ENCODE measurements at regions not wholly inside any gene's neighbourhood (a gene's known extent, or its start where the extent isn't known, plus 50 kb on each side); places are given as distances from the start of the nearest gene placed in this dataset.

DNA sequence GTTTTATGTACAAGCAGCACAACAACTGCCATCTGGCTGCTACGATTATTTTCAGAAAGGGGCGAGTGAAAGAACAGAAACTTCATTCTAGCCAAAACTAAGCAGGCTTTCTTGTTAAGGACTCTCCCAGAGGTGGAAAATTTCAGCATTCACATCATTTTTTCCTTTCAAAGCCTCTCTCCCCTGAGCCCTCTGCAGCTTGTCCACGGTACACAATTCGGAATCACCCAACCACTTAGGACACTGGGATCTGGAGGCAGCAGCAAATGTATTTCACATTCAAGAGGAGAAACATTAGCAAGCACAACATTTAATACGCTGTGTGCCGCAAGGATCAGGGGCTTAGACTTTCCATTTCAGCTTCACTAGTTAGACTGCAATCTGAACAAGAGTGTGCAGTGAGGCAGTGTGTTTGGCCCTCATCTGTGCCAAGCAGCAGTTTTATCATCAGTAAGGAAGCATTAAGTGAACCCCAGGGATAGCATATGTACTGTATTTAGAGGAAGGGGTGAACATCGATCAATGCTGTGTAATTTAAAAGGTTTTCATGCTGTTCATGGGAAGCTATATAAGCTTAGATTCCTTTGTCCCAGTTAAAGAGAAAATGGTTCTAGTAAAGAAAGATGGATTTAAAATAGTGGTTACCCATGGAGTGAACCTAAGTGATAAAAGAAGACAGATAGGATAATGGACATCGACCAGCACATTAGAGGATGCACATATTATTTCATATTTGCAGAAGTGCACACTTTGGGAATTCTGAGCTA lies 504.9 kb downstream of the TBL1XR1 start:
- DNase-seq (no peak), ATAC-seq (no peak)
- intact Hi-C loops (cut with DNase I, micrococcal nuclease), result no loop called here

DNA sequence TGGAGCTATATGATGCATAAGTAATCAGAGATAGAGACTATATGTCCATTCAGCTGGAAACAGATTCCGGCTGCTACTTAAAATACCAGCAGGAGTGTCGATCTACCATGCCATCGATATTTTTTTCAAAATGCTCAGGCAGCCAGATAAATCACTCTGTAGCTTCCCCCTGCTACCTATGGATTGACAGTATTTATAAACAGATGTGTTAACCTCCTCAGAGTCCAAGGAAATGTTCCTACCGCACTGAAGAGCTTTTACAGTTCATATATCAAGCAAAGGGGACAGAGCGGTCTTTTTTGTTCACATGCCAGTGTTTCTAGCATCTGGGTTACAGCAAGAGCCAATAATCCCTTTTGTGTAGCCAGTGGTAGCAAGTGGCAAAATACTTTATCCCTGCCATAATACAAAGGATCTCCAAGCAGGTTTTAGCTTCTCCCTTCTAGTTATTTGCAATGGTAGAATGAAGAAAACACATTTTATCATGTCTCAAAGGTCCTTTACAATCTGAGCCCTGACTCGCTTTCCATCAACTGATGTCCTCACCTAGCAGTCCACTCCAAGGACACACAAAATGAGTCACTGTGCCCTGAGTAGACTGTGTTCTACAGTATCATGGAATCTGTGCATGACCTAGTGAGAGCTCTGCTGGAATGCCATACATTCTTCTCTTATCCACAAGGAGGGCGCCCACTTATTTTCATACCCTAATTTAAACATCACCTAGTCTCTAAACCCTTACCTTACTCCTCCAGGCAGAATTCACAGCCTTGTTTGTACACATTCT lies 507.0 kb downstream of the TBL1XR1 start:
- ATAC-seq, result no peak
- no peak for DNase-seq
- intact Hi-C loops (cut with DNase I, micrococcal nuclease), result no loop called here

DNA sequence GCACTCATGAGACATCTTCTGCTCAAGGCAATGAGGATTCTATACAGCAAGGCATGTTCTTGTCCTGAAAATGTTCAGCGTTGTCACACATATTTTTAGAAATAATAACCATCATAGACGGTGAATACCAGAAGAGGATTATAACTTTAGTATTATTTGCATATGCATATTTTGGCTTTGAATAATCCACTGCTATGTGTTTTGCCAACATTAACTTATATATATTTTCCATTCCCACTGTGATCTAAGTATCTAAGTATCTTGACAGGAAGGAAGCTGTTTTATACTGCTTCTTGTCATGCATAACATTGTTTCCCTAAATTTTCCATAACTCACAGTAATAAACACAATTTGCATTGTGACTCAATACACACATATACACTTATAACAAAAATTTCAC lies 509.5 kb downstream of the TBL1XR1 start:
- ATAC-seq, result no peak
- DNase-seq, result no peak

DNA sequence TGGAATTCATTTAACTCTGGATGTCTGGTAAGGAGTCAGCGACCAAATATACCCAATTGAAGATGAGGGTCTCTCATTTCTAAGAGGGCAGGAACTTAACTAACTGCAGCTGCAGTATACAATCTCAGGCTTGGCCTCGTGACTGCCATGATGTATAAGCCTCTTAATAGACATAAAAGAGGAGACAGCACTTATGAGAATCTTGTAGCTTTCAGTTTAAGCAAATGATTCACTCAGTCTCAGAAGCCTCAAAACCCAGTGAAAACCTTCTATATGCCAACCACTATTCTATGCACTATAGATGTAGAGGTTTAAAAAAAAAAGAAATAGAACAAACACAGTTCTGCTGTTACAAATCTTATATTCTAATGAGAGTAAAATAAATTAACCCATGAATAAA lies 513.9 kb downstream of the TBL1XR1 start:
- DNase-seq (no peak), ATAC-seq (no peak)
- intact Hi-C loops (cut with DNase I, micrococcal nuclease), result no loop called here

More for the DNA sequence above, 509.5 kb downstream of the TBL1XR1 start:
- intact Hi-C loops (cut with DNase I, micrococcal nuclease), result no loop called here

DNA sequence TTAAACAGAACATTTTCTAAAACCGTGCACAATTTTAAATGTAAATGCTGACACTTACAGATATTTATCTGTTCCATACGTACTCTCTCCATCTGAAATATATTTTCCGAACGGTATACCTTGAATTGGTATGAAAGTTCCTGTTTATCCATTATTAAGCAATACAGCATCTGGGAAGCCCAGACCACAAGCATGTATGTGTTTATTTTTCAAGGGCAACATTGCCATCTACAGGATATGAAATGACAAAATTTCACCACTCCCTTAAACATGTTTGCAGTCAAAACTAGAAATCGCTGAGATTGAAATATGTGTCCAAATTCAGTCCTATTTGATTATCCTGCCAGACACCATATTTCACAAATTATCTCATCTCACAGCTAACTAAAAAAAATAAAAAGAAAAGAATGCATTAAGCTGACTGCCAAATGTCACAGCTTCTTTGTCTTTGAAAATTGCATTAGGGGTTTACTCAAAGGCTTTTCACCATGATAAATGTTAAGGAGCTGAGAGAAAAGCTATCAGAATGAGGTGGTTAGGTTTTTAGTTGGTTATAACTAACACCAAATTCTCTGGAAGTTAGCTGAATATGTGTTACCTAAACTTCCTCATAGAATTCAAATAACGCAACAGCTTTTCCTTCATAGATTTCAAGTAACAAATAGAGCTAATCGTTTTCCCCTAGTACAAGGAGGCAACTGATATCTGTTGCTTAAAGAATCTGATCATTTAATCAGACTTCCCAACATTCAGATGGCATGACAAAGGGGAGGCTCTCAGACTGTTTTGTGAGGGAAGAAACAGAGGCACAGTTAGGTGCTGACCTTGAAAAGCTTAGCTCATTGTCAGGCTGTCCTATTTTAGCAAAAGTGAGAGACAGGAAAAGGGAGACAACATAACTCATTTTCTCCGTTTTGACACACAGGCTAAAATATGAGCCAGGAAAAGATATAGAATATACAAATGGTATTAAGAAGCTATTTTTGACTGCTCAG lies 533.1 kb downstream of the TBL1XR1 start:
- intact Hi-C loops (cut with DNase I, micrococcal nuclease), result no loop called here
- no peak for DNase-seq
- no peak for ATAC-seq

DNA sequence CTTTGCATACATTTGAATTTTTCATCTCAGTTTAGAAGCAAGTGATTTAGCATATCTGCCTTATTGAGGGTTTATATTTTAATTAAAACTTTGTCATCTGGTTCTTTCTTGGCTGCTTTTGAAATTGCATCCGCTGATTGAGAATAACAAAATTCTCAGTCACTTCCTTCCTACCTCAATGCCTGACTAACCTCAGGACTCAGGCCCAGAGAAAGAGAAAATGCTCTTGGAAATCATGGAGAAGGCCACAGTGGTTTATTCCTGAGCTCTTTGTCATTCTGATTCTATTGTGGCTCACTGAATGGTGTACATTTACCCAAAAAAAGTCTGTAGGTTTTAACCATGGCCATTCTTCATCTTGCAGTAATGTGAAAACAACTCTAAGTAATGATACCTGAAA lies 533.9 kb downstream of the TBL1XR1 start:
- no peak for ATAC-seq
- no peak for DNase-seq
- intact Hi-C loops (cut with DNase I, micrococcal nuclease), result no loop called here

DNA sequence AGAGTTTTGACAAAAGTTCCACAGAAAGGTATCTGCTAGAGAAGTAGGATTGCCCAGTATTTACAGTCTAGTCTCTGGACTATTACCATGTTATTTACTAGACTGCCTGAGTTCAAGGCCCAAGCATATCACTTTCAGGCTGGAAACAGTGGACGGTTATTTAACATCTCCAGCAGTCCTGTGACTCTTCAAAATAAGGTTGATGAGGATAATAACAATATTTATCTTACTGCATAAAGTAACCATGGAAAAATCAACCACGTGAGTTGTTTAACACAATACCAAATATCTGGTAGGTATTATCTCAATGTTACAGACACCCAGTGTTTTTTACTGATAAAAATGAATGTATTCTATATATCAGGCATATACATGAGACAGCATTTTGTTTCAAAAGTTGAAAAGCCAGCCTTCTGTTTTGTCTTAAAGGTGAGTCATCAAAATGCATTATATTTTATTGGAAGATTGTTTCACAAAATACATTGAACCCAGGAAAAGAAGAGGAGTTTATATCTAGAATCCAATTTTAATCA lies 535.8 kb downstream of the TBL1XR1 start:
- ATAC-seq (no peak), DNase-seq (no peak)
- intact Hi-C loops (cut with DNase I, micrococcal nuclease), result no loop called here

DNA sequence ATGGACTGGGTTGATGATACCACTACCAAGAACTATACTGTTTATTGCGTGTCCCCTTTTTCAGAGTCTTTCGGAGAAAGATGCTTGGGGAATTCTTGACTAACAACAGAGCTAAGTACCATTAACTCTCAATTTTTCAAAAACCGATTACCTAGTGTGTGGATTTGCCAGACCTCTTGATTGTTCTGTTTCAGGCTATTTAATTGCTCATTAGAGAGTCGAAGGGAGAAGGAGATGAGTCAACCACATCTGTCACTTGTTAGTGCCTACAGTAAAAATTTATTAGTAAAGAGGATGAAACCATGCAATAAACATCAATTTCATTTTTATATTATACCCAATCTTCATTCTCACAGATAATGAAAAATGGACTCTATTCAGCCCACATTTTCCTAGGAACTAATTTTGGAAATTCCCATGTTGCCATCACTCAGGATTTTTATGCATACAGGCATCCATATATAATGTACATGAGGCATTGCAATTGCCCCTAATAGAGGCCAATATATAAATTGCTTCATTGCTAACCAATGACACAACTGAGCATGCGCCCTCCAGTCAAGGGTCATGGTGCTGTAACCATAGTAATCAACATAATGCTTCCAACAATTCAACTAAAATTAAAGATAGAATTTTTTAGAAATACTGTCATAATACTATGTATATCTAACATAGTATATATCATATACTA lies 541.7 kb downstream of the TBL1XR1 start:
- no peak for DNase-seq
- intact Hi-C loops (cut with DNase I, micrococcal nuclease), result no loop called here
- ATAC-seq, result no peak

DNA sequence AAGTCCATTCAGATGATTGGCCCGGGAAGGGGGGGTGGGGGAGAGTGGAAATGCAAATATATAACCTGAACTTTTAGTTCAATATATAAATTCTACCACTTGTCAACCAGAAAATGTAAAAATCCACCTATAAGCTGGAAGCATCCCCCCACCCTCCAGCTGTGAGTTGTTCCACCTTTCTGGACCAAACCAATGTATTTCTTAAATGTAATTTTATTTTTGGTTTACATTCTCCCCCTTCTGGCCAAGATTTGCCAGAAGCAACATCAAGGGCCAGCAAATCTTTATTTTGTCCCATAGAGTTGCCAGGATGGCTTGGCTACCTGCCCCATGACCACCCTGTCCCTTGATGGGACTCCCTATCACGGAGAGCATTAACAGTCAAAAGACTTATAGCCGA lies 545.7 kb downstream of the TBL1XR1 start:
- ATAC-seq (no peak), DNase-seq (no peak)
- intact Hi-C loops (cut with DNase I, micrococcal nuclease), result no loop called here

DNA sequence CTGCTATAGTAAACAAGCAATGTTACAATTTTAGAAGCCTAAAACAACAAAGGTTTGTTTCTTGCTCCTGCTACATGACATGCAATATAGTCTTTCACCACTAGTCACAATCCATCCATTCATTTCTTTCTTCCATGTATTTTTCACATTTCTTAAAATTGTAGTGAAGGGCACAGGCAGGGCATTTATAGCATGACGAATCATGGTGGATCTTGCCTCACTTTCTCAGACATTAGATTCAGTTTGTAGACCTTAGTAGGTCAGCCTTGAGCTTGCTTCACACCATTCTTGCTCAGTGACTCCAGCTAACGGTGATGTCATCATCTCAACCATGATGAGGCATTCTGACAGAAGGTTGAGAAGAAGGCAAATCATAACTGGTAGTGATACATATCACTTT lies 546.8 kb downstream of the TBL1XR1 start:
- DNase-seq (no peak), ATAC-seq (no peak)
- intact Hi-C loops (cut with DNase I, micrococcal nuclease), result no loop called here

DNA sequence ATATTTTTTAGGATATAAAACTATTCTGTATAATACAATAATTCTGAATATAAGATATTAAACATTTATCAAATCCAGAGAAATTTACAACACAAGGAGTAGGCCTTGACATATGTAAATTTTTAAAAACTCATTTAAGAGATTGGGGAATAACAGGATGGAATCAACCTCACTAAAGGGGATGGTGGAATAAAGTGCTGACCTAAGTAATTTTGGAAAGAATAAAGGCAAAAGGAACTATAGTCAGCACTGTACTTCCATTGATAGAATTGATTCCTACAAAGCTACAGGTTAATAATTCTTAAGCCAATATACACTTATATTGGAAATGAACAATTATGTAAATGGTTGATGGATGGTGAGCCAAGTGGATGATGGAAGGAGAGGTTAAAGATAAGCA lies 549.3 kb downstream of the TBL1XR1 start:
- intact Hi-C loops (cut with DNase I, micrococcal nuclease), result no loop called here
- ATAC-seq (no peak), DNase-seq (no peak)

DNA sequence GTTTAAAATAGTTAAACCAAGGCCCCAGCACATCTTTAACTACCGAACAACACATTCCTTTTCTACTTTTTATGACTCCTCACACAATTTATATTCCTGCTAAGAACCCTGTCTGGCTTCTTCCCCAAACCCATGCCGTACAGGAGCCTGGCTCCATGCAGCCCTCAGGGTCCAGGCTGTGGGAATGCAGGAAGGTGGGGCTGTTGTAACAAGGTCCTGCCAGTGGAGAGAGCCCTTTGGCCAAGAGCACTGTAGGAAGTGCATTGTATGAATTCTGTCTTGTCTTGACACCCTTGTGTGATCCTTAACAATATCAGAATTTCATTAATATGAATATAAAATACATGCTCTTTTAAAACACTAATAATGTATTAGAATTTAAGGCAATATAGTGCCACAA lies 563.8 kb downstream of the TBL1XR1 start:
- ATAC-seq, result no peak
- intact Hi-C loops (cut with DNase I, micrococcal nuclease), result no loop called here
- no peak for DNase-seq

DNA sequence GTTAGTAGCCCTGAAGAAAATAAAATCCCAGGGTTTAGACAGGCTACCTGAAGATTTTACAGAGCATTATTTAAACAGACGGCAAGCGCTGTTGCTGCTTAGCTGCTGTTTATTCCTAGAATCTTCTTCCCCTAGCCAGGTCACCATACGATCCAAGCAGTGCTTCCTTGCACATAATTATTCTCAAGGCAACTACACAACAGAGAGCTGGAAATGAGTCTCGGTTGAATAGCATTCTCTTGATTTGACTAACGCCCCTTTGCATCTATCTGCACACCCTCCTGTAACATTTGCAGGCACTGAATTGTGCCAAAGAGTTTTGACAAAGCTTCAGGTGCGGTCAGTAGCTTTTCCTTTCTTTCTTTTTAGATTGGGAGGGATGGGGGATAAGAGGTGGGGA lies 564.4 kb downstream of the TBL1XR1 start:
- ATAC-seq, result no peak
- DNase-seq, result no peak
- intact Hi-C loops (cut with DNase I, micrococcal nuclease), result no loop called here

DNA sequence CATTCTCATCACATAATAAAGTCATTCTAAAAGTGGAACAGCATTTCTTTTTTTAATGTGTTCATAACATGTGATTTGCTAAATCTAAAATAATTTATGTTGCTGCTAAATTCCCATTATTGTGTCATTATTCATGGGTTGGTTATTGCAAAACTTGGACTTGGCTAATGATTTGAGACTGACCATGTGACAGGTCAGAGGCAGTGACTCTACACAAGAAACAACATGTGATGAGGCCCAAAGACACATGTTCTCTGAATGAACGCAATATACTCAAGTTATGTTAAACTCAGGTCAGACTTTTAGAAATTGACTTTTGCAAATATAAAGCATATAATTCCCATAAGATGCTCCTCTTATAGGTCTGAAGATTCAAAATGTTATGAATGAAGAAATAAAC lies 566.1 kb downstream of the TBL1XR1 start:
- no peak for DNase-seq
- intact Hi-C loops (cut with DNase I, micrococcal nuclease), result no loop called here
- ATAC-seq, result no peak

DNA sequence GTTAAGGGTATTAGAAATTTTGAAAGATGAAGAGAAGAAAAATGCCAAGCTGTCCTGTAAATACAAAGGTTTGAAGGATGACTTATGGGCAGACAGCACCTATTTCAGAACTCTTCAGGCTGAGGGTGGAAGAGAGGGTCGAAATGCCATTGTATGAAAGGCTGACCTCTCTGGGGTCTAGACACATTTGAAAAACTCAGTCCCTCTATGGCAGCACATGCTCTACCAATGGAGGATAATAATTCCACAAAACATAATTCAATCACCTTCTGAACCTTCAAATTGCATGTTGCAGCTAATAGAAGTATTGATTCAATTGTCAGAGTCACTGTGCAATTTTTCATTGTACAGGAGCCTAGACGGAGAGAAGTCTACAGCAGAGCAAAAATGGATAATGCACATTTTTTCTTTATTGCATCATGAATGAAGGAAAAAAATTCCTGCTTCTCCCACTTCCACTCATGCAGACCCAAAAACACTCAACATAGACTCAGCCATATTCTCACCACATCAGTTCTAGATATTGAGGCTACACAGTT lies 569.1 kb downstream of the TBL1XR1 start:
- ATAC-seq (no peak), DNase-seq (no peak)
- intact Hi-C loops (cut with DNase I, micrococcal nuclease), result no loop called here

DNA sequence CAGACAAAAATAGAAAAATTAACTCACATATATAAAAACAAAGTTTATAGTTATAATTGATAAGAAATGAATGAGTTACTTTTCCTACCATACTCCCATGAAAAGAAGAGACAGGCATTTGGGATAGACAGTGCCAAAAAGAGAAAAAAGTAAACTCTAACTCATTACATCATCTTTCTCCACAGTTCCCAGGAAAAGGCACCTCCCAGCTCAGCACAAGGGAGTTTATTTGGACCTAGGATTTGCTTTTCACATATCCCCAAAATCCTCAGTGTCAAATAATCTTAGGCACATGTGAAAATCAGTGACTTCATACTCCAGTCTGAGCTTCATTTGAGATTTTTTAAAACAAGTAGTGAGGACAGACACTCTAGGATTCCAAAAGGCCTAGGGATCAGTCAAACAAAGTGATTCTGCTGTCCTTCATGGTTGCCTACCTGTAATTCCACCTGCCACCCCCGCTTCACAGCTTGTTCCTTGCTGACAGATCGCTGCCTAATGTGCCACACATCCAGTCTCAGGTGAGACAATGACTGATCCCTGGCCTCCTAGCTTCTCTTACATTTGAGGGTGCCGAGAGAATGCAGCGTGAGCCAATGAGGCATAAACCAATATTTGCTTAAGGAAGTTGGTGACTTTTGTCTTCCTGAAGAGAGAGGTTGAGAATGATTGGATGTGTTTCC lies 573.7 kb downstream of the TBL1XR1 start:
- no peak for ATAC-seq
- intact Hi-C loops (cut with DNase I, micrococcal nuclease), result no loop called here
- no peak for DNase-seq

DNA sequence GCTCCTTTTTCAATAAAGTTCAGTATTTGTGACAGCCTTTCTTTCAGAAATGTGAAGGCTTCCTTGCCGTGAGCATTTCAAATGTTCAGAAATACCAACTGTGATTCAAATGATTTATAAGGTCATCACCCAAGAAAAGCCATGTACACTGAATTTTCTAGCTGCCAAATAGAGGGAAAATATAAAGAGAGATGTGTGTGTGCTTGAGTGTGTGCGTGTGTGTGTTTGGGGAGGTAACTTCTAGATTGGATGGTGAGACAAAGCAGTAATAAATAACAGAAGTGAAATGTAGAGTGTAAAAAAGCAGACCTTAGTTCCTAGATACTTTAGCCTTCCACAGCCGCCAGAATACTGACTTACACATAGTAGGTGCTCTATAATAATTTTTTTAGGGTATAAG lies 577.4 kb downstream of the TBL1XR1 start:
- intact Hi-C loops (cut with DNase I, micrococcal nuclease), result no loop called here

DNA sequence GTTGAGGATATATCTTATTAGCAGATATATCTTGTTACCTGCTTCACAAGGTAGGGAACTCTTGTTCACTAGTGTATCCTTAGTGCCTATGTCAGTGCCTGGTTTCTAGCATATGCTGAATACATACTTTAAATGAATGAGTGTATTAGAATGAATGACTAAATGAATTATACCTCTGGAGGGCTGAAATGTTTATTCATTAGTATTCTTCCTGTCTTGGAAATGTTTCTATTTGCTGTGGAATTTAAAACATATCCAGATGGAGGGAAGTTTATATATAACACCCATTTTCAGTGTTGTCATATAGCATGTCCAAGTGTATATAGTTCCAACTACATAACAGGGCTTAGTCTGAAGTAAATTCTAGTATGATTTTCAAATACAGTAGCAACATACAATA lies 581.5 kb downstream of the TBL1XR1 start:
- ATAC-seq, result no peak
- intact Hi-C loops (cut with DNase I, micrococcal nuclease), result no loop called here
- no peak for DNase-seq

More for the DNA sequence above, 577.4 kb downstream of the TBL1XR1 start:
- no peak for DNase-seq
- ATAC-seq, result no peak
